ENCODE measurements at regions not wholly inside any gene's neighbourhood (a gene's known extent, or its start where the extent isn't known, plus 50 kb on each side); places are given as distances from the start of the nearest gene placed in this dataset.

- Histone ChIP-seq H3K4me1 (ENCODE audit: control insufficient read depth in 5 of 5, insufficient read depth in 5 of 5, low read length in 5 of 5) (peaks cover 0 to 15% (median 4%) of the 10 kb centered on the region in 5 donors), H3K27ac (ENCODE audit: low read depth in 1 of 2, low read length in 1 of 2) (no peak overlapping the region), H3K9ac (ENCODE audit: insufficient read depth in 1 of 2, low read length in 2 of 2) (peak overlapping the region in 1 of 2 donors; percentile 72), H3K9me3 (ENCODE audit: control insufficient read depth in 4 of 4, insufficient read depth in 3 of 4, low read length in 3 of 4) (no peaks in the 10 kb centered on the region), H3K4me3 (no peak overlapping the region), H3K36me3 (ENCODE audit: control insufficient read depth in 4 of 4, insufficient read depth in 4 of 4, low read length in 4 of 4) (no peaks in the 10 kb centered on the region), H3K27me3 (ENCODE audit: control insufficient read depth in 3 of 3, insufficient read depth in 3 of 3, low read length in 2 of 3) (no peaks in the 10 kb centered on the region)
- WGBS, 2 donors: 56 to 87% methylated on average over 15 of the region's 15 CpGs
- no peak for TF ChIP-seq CTCF (IDR thresholded peaks at IDR 0.05; ENCODE audit: control extremely low read depth, extremely low read depth)
- DNase-seq: peak; percentile 31 to 73 (median 71)
- peak; percentile 34 for ATAC-seq (ENCODE audit: insufficient read depth, low FRiP score)
Measured at GRCh38 chr6:21478883-21479539, 114.5 kb upstream of the SOX4 start.

DNA sequence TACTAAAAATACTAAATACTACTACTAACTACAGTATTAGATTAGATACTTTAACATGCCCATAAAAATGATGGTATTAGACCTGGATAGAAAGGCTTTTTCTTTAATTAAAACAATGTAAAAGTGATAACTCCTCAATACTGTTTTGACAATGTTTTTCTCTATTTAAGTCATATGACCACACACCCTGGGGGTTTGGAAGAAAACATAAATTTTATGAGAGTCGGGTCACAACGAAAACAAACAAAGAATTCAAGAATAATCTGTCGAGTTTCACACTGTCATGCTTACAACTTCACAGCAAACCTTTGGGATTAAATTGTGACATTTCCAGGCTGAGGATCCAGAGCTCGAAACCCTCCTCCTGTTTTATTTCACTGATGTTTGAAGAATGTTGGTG lies 107.4 kb upstream of the SOX4 start:
- ATAC-seq (ENCODE audit: insufficient read depth, low FRiP score) (no peak), DNase-seq (no peak)
- no peaks in the 10 kb centered on the region for H3K36me3 ChIP-seq (ENCODE audit: control insufficient read depth in 4 of 4, insufficient read depth in 4 of 4, low read length in 4 of 4)
- H3K4me1 ChIP-seq (ENCODE audit: control insufficient read depth in 5 of 5, insufficient read depth in 5 of 5, low read length in 5 of 5): no peaks in the 10 kb centered on the region
- H3K4me3 ChIP-seq: no peak overlapping the region
- no peak overlapping the region for H3K9ac ChIP-seq (ENCODE audit: insufficient read depth in 1 of 2, low read length in 2 of 2)
- no peaks in the 10 kb centered on the region for H3K9me3 ChIP-seq (ENCODE audit: control insufficient read depth in 4 of 4, insufficient read depth in 3 of 4, low read length in 3 of 4)
- TF ChIP-seq CTCF (IDR thresholded peaks at IDR 0.05; ENCODE audit: control extremely low read depth, extremely low read depth): no peak
- H3K27me3 ChIP-seq (ENCODE audit: control insufficient read depth in 3 of 3, insufficient read depth in 3 of 3, low read length in 2 of 3): no peaks in the 10 kb centered on the region
- H3K27ac ChIP-seq (ENCODE audit: low read depth in 1 of 2, low read length in 1 of 2): no peak overlapping the region
- WGBS, 2 donors: 81 to 85% methylated on average over 4 of the region's 4 CpGs

GRCh38 chr6:21489826-21490225 lies 103.7 kb upstream of the SOX4 start:
- WGBS, 2 donors: 57 to 67% methylated on average over 3 of the region's 3 CpGs
- no peaks in the 10 kb centered on the region for H3K9me3 ChIP-seq (ENCODE audit: control insufficient read depth in 4 of 4, insufficient read depth in 3 of 4, low read length in 3 of 4)
- DNase-seq: no peak
- H3K4me1 ChIP-seq (ENCODE audit: control insufficient read depth in 5 of 5, insufficient read depth in 5 of 5, low read length in 5 of 5): no peaks in the 10 kb centered on the region
- no peaks in the 10 kb centered on the region for H3K36me3 ChIP-seq (ENCODE audit: control insufficient read depth in 4 of 4, insufficient read depth in 4 of 4, low read length in 4 of 4)
- no peak overlapping the region for H3K9ac ChIP-seq (ENCODE audit: insufficient read depth in 1 of 2, low read length in 2 of 2)
- TF ChIP-seq CTCF (IDR thresholded peaks at IDR 0.05; ENCODE audit: control extremely low read depth, extremely low read depth): no peak
- H3K4me3 ChIP-seq: no peak overlapping the region
- no peak overlapping the region for H3K27ac ChIP-seq (ENCODE audit: low read depth in 1 of 2, low read length in 1 of 2)
- ATAC-seq (ENCODE audit: insufficient read depth, low FRiP score): no peak
- no peaks in the 10 kb centered on the region for H3K27me3 ChIP-seq (ENCODE audit: control insufficient read depth in 3 of 3, insufficient read depth in 3 of 3, low read length in 2 of 3)

- H3K4me3 ChIP-seq: no peak overlapping the region
- no peak for TF ChIP-seq CTCF (IDR thresholded peaks at IDR 0.05; ENCODE audit: control extremely low read depth, extremely low read depth)
- no peaks in the 10 kb centered on the region for H3K27me3 ChIP-seq (ENCODE audit: control insufficient read depth in 3 of 3, insufficient read depth in 3 of 3, low read length in 2 of 3)
- no peaks in the 10 kb centered on the region for H3K36me3 ChIP-seq (ENCODE audit: control insufficient read depth in 4 of 4, insufficient read depth in 4 of 4, low read length in 4 of 4)
- H3K4me1 ChIP-seq (ENCODE audit: control insufficient read depth in 5 of 5, insufficient read depth in 5 of 5, low read length in 5 of 5): peaks cover 0 to 13% (median 5%) of the 10 kb centered on the region in 5 donors
- no peaks in the 10 kb centered on the region for H3K9me3 ChIP-seq (ENCODE audit: control insufficient read depth in 4 of 4, insufficient read depth in 3 of 4, low read length in 3 of 4)
- no peak overlapping the region for H3K9ac ChIP-seq (ENCODE audit: insufficient read depth in 1 of 2, low read length in 2 of 2)
- no peak overlapping the region for H3K27ac ChIP-seq (ENCODE audit: low read depth in 1 of 2, low read length in 1 of 2)
- WGBS, 2 donors: 98 to 99% methylated on average over 3 of the region's 3 CpGs
- DNase-seq (no peak), ATAC-seq (ENCODE audit: insufficient read depth, low FRiP score) (no peak)
Measured at GRCh38 chr6:21491955-21492354, 101.6 kb upstream of the SOX4 start.

Measured in lung (tissue), 11 donors.